ENCODE measurements at regions not wholly inside any gene's neighbourhood (a gene's known extent, or its start where the extent isn't known, plus 50 kb on each side); places are given as distances from the start of the nearest gene placed in this dataset.

- TF ChIP-seq CTCF (IDR thresholded peaks at IDR 0.05; ENCODE audit: insufficient read depth, low read length) (no peak), SPI1 (IDR thresholded peaks at IDR 0.05; ENCODE audit: borderline replicate concordance, low read depth) (no peak), POLR2AphosphoS5 (IDR thresholded peaks at IDR 0.05; ENCODE audit: low read depth) (no peak)
- TF ChIP-seq, protein P1, sequence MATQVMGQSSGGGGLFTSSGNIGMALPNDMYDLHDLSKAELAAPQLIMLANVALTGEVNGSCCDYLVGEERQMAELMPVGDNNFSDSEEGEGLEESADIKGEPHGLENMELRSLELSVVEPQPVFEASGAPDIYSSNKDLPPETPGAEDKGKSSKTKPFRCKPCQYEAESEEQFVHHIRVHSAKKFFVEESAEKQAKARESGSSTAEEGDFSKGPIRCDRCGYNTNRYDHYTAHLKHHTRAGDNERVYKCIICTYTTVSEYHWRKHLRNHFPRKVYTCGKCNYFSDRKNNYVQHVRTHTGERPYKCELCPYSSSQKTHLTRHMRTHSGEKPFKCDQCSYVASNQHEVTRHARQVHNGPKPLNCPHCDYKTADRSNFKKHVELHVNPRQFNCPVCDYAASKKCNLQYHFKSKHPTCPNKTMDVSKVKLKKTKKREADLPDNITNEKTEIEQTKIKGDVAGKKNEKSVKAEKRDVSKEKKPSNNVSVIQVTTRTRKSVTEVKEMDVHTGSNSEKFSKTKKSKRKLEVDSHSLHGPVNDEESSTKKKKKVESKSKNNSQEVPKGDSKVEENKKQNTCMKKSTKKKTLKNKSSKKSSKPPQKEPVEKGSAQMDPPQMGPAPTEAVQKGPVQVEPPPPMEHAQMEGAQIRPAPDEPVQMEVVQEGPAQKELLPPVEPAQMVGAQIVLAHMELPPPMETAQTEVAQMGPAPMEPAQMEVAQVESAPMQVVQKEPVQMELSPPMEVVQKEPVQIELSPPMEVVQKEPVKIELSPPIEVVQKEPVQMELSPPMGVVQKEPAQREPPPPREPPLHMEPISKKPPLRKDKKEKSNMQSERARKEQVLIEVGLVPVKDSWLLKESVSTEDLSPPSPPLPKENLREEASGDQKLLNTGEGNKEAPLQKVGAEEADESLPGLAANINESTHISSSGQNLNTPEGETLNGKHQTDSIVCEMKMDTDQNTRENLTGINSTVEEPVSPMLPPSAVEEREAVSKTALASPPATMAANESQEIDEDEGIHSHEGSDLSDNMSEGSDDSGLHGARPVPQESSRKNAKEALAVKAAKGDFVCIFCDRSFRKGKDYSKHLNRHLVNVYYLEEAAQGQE (IDR thresholded peaks at IDR 0.05; ENCODE audit: insufficient replicate concordance, low read depth) = no peak
These were observed 287.8 kb upstream of the UMPS start for GRCh38 chr3:124442463-124442862.
